Stomach (tissue), 8 donors: ENCODE measurements at regions not wholly inside any gene's neighbourhood (a gene's known extent, or its start where the extent isn't known, plus 50 kb on each side); places are given as distances from the start of the nearest gene placed in this dataset.

Experiments
- DNase-seq, 2 donors: peaks; one replicate each; pipeline versions ENCODE4 v3.0.0 to v3.0.0-alpha.2; 2013 to 2019
- H3K27ac ChIP-seq, 5 donors: fragments of 200-600 bp in 4 of 5; sonication (generic) in 4 of 5; one replicate each; pipeline ENCODE4 v1.5.1; 2013 to 2019; ENCODE audit warnings: mild to moderate bottlenecking in 1 of 5, moderate library complexity in 1 of 5
- H3K27me3 ChIP-seq, 3 donors: fragments of 200-600 bp; sonication (generic); one replicate each; pipeline ENCODE4 v1.5.1; 2017 to 2019; ENCODE audit warnings: mixed run types in 1 of 3
- H3K36me3 ChIP-seq, 4 donors: fragments of 200-600 bp; sonication (generic); 1 replicate in 3 of 4; 2 replicates in 1 of 4; pipeline ENCODE4 v1.5.1; 2016 to 2019
- H3K4me1 ChIP-seq, 4 donors: fragments of 200-600 bp; sonication (generic); one replicate each; pipeline ENCODE4 v1.5.1; 2016 to 2019
- H3K4me3 ChIP-seq, 4 donors: fragments of 200-600 bp; sonication (generic) in 3 of 4; one replicate each; pipeline ENCODE4 v1.5.1; 2016 to 2019; ENCODE audit warnings: mild to moderate bottlenecking in 1 of 4
- H3K9me3 ChIP-seq, 4 donors: fragments of 200-600 bp; sonication (generic); one replicate each; pipeline ENCODE4 v1.5.1; 2016 to 2019
- CTCF ChIP-seq, 7 experiments: fragments of 450-650 bp in 4 of 7; fragments of 200-600 bp in 3 of 7; sonication (generic) in 3 of 7; IDR thresholded peaks; one replicate each; pipeline ENCODE4 v1.5.1; 2016 to 2019; ENCODE audit warnings: antibody characterized with exemption in 7 of 7, control low read depth in 2 of 7, mild to moderate bottlenecking in 1 of 7
- EP300 ChIP-seq: sonication (generic); formaldehyde crosslinking; IDR thresholded peaks from one replicate; pipeline ENCODE4 v1.6.1; 2017; ENCODE audit warnings: antibody characterized with exemption
- POLR2A ChIP-seq, 4 donors: fragments of 450-650 bp; IDR thresholded peaks; one replicate each; pipeline ENCODE4 v1.6.1; 2016; ENCODE audit warnings: antibody characterized with exemption in 4 of 4, control low read depth in 2 of 4, mild to moderate bottlenecking in 1 of 4, moderate library complexity in 1 of 4
- POLR2AphosphoS5 ChIP-seq, 3 donors: sonication (generic); formaldehyde crosslinking; IDR thresholded peaks; one replicate each; pipeline ENCODE4 v1.6.1; 2016; ENCODE audit warnings: antibody characterized with exemption in 3 of 3
- WGBS, 5 donors: extraction: QIAGEN DNeasy Blood & Tissue Kit in 3 of 5; methylation state at CpG; one replicate each; pipeline versions ENCODE4 v1.1.5 to v1.1.7; 2013 to 2018; 5-methylcytosine and 5-hydroxymethylcytosine counted together
- intact Hi-C: fragments of 100-400 bp; cut with DNase I; formaldehyde crosslinking; loops from one replicate; pipeline ENCODE4 v1.15.1; 2023; ENCODE audit warnings: low total_unique reads
- donor health status: healthy with polysubstance abuse.
- donor health status: Bipolar disorder and iron deficiency.
- donor health status: healthy.

GRCh38 chr2:214629875-214630274, 179.6 kb downstream of the BARD1 start:
- no peaks in the 10 kb centered on the region for H3K27me3 ChIP-seq
- peak in 1 of 2 donors; percentile 11 for DNase-seq
- H3K4me3 ChIP-seq: no peak overlapping the region
- H3K27ac ChIP-seq: no peak overlapping the region
- H3K36me3 ChIP-seq: no peaks in the 10 kb centered on the region
- H3K4me1 ChIP-seq: no peaks in the 10 kb centered on the region
- intact Hi-C loops: no loop called here
- no peaks in the 10 kb centered on the region for H3K9me3 ChIP-seq
- 31 to 48% (median 34%) methylated on average over 1 of the region's 1 CpG for WGBS, 5 donors
- no peak for TF ChIP-seq CTCF (IDR thresholded peaks at IDR 0.05)
- TF ChIP-seq EP300: no peak
- TF ChIP-seq POLR2AphosphoS5 (IDR thresholded peaks at IDR 0.05): no peak
- TF ChIP-seq POLR2A (IDR thresholded peaks at IDR 0.05): no peak
